Upper lobe of left lung (tissue), 4 donors: ENCODE measurements at regions not wholly inside any gene's neighbourhood (a gene's known extent, or its start where the extent isn't known, plus 50 kb on each side); places are given as distances from the start of the nearest gene placed in this dataset.

ENCODE experiments used
- EP300 ChIP-seq, 4 donors: sonication (generic); formaldehyde crosslinking; IDR thresholded peaks; one replicate each; pipeline ENCODE4 v1.5.1; 2017; ENCODE audit warnings: antibody characterized with exemption in 4 of 4, control low read depth in 2 of 4
- POLR2A ChIP-seq, 4 donors: fragments of 450-650 bp; IDR thresholded peaks; one replicate each; pipeline ENCODE4 v1.5.1; 2016 to 2017; ENCODE audit warnings: antibody characterized with exemption in 4 of 4, mild to moderate bottlenecking in 2 of 4
- POLR2AphosphoS5 ChIP-seq, 2 donors: sonication (generic); formaldehyde crosslinking; IDR thresholded peaks; one replicate each; pipeline ENCODE4 v1.5.1; 2017; ENCODE audit warnings: antibody characterized with exemption in 2 of 2
- TF ChIP-seq, protein P1 (sequence below), 6 experiments: fragments of 450-650 bp in 4 of 6; fragments of 200-600 bp in 2 of 6; sonication (generic) in 2 of 6; IDR thresholded peaks; one replicate each; pipeline ENCODE4 v1.5.1; 2016 to 2019; ENCODE audit warnings: antibody characterized with exemption in 6 of 6

DNA sequence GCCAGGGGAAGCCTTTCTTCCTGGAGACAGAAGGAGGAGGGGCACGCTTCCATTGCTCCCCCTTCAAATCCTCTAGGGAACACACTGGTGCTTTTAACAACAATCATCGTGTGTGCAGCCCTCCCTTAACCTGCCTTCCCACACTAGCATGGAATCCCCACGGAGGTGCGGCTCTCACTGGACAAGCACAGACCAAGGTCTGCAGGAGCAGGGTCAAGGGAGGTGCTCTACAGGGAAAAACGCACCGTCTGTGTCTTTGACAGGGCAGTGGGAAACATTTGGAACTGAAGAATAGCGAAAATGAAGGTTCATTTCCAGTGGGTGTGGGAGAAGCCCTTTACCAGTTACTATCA is 527.1 kb downstream of the QKI start:
- TF ChIP-seq POLR2A (IDR thresholded peaks at IDR 0.05) (no peak), POLR2AphosphoS5 (IDR thresholded peaks at IDR 0.05) (no peak), EP300 (IDR thresholded peaks at IDR 0.05) (no peak)
- TF ChIP-seq, protein P1, sequence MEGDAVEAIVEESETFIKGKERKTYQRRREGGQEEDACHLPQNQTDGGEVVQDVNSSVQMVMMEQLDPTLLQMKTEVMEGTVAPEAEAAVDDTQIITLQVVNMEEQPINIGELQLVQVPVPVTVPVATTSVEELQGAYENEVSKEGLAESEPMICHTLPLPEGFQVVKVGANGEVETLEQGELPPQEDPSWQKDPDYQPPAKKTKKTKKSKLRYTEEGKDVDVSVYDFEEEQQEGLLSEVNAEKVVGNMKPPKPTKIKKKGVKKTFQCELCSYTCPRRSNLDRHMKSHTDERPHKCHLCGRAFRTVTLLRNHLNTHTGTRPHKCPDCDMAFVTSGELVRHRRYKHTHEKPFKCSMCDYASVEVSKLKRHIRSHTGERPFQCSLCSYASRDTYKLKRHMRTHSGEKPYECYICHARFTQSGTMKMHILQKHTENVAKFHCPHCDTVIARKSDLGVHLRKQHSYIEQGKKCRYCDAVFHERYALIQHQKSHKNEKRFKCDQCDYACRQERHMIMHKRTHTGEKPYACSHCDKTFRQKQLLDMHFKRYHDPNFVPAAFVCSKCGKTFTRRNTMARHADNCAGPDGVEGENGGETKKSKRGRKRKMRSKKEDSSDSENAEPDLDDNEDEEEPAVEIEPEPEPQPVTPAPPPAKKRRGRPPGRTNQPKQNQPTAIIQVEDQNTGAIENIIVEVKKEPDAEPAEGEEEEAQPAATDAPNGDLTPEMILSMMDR (IDR thresholded peaks at IDR 0.05): no peak
